WTC11 (cell line): ENCODE measurements at regions not wholly inside any gene's neighbourhood (a gene's known extent, or its start where the extent isn't known, plus 50 kb on each side); places are given as distances from the start of the nearest gene placed in this dataset.

Source experiments
- ATF2 ChIP-seq: sonication (generic); formaldehyde crosslinking; IDR thresholded peaks from 2 replicates; pipeline ENCODE4 v1.8.1; 2022; ENCODE audit warnings: low read depth, missing genetic modification reagents, borderline replicate concordance
- ATF3 ChIP-seq: sonication (generic); formaldehyde crosslinking; conservative IDR thresholded peaks from 2 replicates; pipeline ENCODE4 v1.8.1; 2022; ENCODE audit warnings: mild to moderate bottlenecking, missing genetic modification reagents
- CTCF ChIP-seq: fragments of 200-600 bp; IDR thresholded peaks from 2 replicates; pipeline ENCODE4 v1.8.0; 2022; ENCODE audit warnings: antibody characterized with exemption
- ESRRA ChIP-seq: sonication (generic); formaldehyde crosslinking; IDR thresholded peaks from 2 replicates; pipeline ENCODE4 v1.8.1; 2022; ENCODE audit warnings: mild to moderate bottlenecking, missing genetic modification reagents, borderline replicate concordance
- MAX ChIP-seq: sonication (generic); formaldehyde crosslinking; IDR thresholded peaks from 2 replicates; pipeline ENCODE4 v1.8.0; 2022; ENCODE audit warnings: mild to moderate bottlenecking, missing genetic modification reagents
- MXD4 ChIP-seq: fragments of 250-450 bp; sonication (Bioruptor Pico); IDR thresholded peaks from 2 replicates; pipeline ENCODE4 v1.8.0; 2021; ENCODE audit warnings: mild to moderate bottlenecking, moderate library complexity, borderline replicate concordance
- MYBL2 ChIP-seq: sonication (generic); formaldehyde crosslinking; IDR thresholded peaks from 2 replicates; pipeline ENCODE4 v1.8.1; 2023; ENCODE audit warnings: mild to moderate bottlenecking, moderate library complexity, missing genetic modification reagents
- NFYB ChIP-seq: sonication (generic); formaldehyde crosslinking; conservative IDR thresholded peaks from 2 replicates; pipeline ENCODE4 v1.8.0; 2022; ENCODE audit warnings: low read depth, missing genetic modification reagents
- OVOL2 ChIP-seq: fragments of 250-450 bp; sonication (Bioruptor Pico); IDR thresholded peaks from 2 replicates; pipeline ENCODE4 v1.9.0; 2021; ENCODE audit warnings: mild to moderate bottlenecking, borderline replicate concordance
- SMAD3 ChIP-seq: sonication (generic); formaldehyde crosslinking; IDR thresholded peaks from 2 replicates; pipeline ENCODE4 v1.8.0; 2022; ENCODE audit warnings: missing genetic modification reagents, mild to moderate bottlenecking, borderline replicate concordance
- SOX15 ChIP-seq: fragments of 250-450 bp; sonication (Bioruptor Pico); IDR thresholded peaks from 2 replicates; pipeline ENCODE4 v1.9.0; 2021; ENCODE audit warnings: mild to moderate bottlenecking
- ZNF281 ChIP-seq: sonication (generic); formaldehyde crosslinking; IDR thresholded peaks from 2 replicates; pipeline ENCODE4 v1.8.0; 2023; ENCODE audit warnings: mild to moderate bottlenecking, missing genetic modification reagents
- ZNF423 ChIP-seq: fragments of 250-450 bp; sonication (Bioruptor Pico); IDR thresholded peaks from 2 replicates; pipeline ENCODE4 v2.1.2; 2022; ENCODE audit warnings: mild to moderate bottlenecking, moderate library complexity

- TF ChIP-seq ESRRA (CRISPR knock-in tag) (no peak), ATF3 (CRISPR knock-in tag) (no peak), CTCF (no peak), SMAD3 (no peak), MAX (no peak), ATF2 (CRISPR knock-in tag) (no peak), SOX15 (no peak), ZNF281 (CRISPR knock-in tag) (no peak), MXD4 (CRISPR knock-in tag) (no peak), ZNF423 (CRISPR knock-in tag) (no peak), NFYB (CRISPR knock-in tag) (no peak), MYBL2 (CRISPR knock-in tag) (no peak), OVOL2 (CRISPR knock-in tag) (no peak)
Measured at GRCh38 chr2:180540761-180541160, 439.6 kb upstream of the UBE2E3 start.
